K562 (cell line): ENCODE measurements at regions not wholly inside any gene's neighbourhood (a gene's known extent, or its start where the extent isn't known, plus 50 kb on each side); places are given as distances from the start of the nearest gene placed in this dataset.

ENCODE experiments used
- ATAC-seq: fragments of 200-7000 bp; cut with Tn5 transposase; 3 replicates; pipeline ENCODE4 v1.9.1; 2020; ENCODE audit warnings: moderate library complexity
- BruUV-seq: library from RNA; stranded (reverse); fragments of 400-500 nt; replicated peaks from 2 replicates; lab custom pipeline; 2021; lab: Mats Ljungman, UMichigan
- CTCF ChIA-PET: fragments of 300-600 bp; formaldehyde crosslinking; extraction: SDS; loops from one replicate; lab custom pipeline; 2021; ENCODE audit warnings: low intra/inter-chr PET ratio; lab: Yijun Ruan, JAX
- POLR2A ChIA-PET: fragments of 300-600, 350-650 bp; sonication (Branson Sonifier 250); formaldehyde crosslinking; extraction: SDS; loops from one replicate; lab custom pipeline; 2021; ENCODE audit warnings: antibody characterized with exemption, inconsistent platforms; lab: Yijun Ruan, JAX
- DNase-seq, 4 experiments: peaks; one replicate each; pipeline versions ENCODE4 v3.0.0 to v3.0.0-alpha.2; 2011 to 2018; ENCODE audit warnings: low spot score in 3 of 4, mixed read lengths in 3 of 4; ENCODE audit errors: extremely low read depth in 1 of 4
- FAIRE-seq: peaks from 2 replicates; lab custom pipeline; 2011; peaks lifted over from hg19 to GRCh38; lab: Jason Lieb, UNC
- H2AFZ ChIP-seq: 2 replicates; pipeline ENCODE4 v1.6.0; 2011; ENCODE audit warnings: low read depth, low read length, control low read depth, inconsistent platforms
- H3K27ac ChIP-seq: fragments of 200-600 bp; 3 replicates; pipeline ENCODE4 v1.8.0; 2011; ENCODE audit warnings: low read depth, mild to moderate bottlenecking, control low read depth, inconsistent platforms, low read length, moderate library complexity, mixed read lengths; ENCODE audit errors: extremely low read depth
- H3K27me3 ChIP-seq, 2 experiments: fragments of 300-600 bp in 1 of 2; 2 replicates in 1 of 2; 3 replicates in 1 of 2; pipeline versions ENCODE4 v1.6.0 to v1.8.0; 2011; ENCODE audit warnings: inconsistent platforms in 2 of 2, low read length in 2 of 2, mild to moderate bottlenecking in 1 of 2, mixed read lengths in 1 of 2, moderate library complexity in 1 of 2; ENCODE audit not compliant: control insufficient read depth in 2 of 2, insufficient read depth in 2 of 2
- H3K36me3 ChIP-seq: fragments of 300-600 bp; 3 replicates; pipeline ENCODE4 v1.8.0; 2011; ENCODE audit warnings: mild to moderate bottlenecking, low read length, inconsistent platforms; ENCODE audit not compliant: control insufficient read depth, insufficient read depth
- H3K4me1 ChIP-seq, 2 experiments: fragments of 200-600 bp in 1 of 2; replicated peaks in 1 of 2; 2 replicates in 1 of 2; 3 replicates in 1 of 2; pipeline versions ENCODE4 v1.5.1 to v1.8.0; 2011; ENCODE audit warnings: inconsistent platforms in 2 of 2, low read length in 2 of 2, mild to moderate bottlenecking in 1 of 2, mixed read lengths in 1 of 2, moderate library complexity in 1 of 2; ENCODE audit not compliant: control insufficient read depth in 2 of 2, insufficient read depth in 2 of 2
- H3K4me2 ChIP-seq: 2 replicates; pipeline ENCODE4 v1.6.1; 2011; ENCODE audit warnings: low read length, control low read depth, inconsistent platforms, mixed read lengths; ENCODE audit not compliant: insufficient read depth
- H3K4me3 ChIP-seq: fragments of 200-600 bp; sonication (generic), shearing (Covaris generic); 2 replicates; pipeline ENCODE4 v1.5.1; 2016; ENCODE audit warnings: control low read depth, inconsistent platforms
- H3K79me2 ChIP-seq: fragments of 200-600 bp; 3 replicates; pipeline ENCODE4 v1.8.0; 2011; ENCODE audit warnings: low read length, inconsistent platforms; ENCODE audit not compliant: control insufficient read depth, insufficient read depth
- H3K9ac ChIP-seq, 2 experiments: 2 replicates each; pipeline versions ENCODE4 v1.6.0 to v1.6.1; 2011; ENCODE audit warnings: low read depth in 2 of 2, low read length in 2 of 2, control low read depth in 1 of 2, inconsistent platforms in 1 of 2, mild to moderate bottlenecking in 1 of 2, mixed read lengths in 1 of 2; ENCODE audit not compliant: insufficient read depth in 1 of 2
- H3K9me1 ChIP-seq: one replicate; pipeline ENCODE4 v1.6.0; 2011; ENCODE audit warnings: inconsistent platforms, mild to moderate bottlenecking, low read length, moderate library complexity; ENCODE audit not compliant: control insufficient read depth, insufficient read depth
- H3K9me3 ChIP-seq: replicated peaks from 2 replicates; pipeline ENCODE4 v1.5.1; 2011; ENCODE audit warnings: low read depth, low read length, inconsistent platforms; ENCODE audit not compliant: control insufficient read depth, insufficient read depth
- H4K20me1 ChIP-seq: replicated peaks from 2 replicates; pipeline ENCODE4 v1.6.1; 2011; ENCODE audit warnings: low read length, inconsistent platforms, mixed read lengths; ENCODE audit not compliant: control insufficient read depth, insufficient read depth
- COPS2 ChIP-seq: fragments of 450-650 bp; conservative IDR thresholded peaks from 2 replicates; pipeline ENCODE4 v1.6.1; 2016; ENCODE audit warnings: mild to moderate bottlenecking, moderate library complexity
- MBD2 ChIP-seq: sonication (generic); IDR thresholded peaks from 2 replicates; pipeline ENCODE4 v1.6.1; 2016; ENCODE audit warnings: low read depth, borderline replicate concordance
- MYNN ChIP-seq, 2 experiments: sonication (generic); formaldehyde crosslinking in 1 of 2; IDR thresholded peaks; 2 replicates each; pipeline versions ENCODE4 v1.5.0 to v1.6.1; 2016 to 2020; ENCODE audit warnings: antibody characterized with exemption in 1 of 2, missing genetic modification reagents in 1 of 2
- RBFOX2 ChIP-seq: fragments of 200-400 bp; formaldehyde crosslinking; IDR thresholded peaks from 2 replicates; pipeline ENCODE4 v1.6.1; 2017; ENCODE audit warnings: low read depth, mild to moderate bottlenecking, low read length, moderate library complexity
- SOX6 ChIP-seq: fragments of 450-650 bp; IDR thresholded peaks from 2 replicates; pipeline ENCODE4 v1.6.1; 2014; ENCODE audit warnings: mild to moderate bottlenecking
- ZNF253 ChIP-seq: fragments of 250-450 bp; sonication (Bioruptor Pico); conservative IDR thresholded peaks from 2 replicates; pipeline ENCODE4 v1.6.1; 2021; ENCODE audit warnings: mild to moderate bottlenecking
- WGBS: fragments of 100-300 bp; shearing (Covaris generic); methylation state at CpG from one replicate; pipeline ENCODE4 v1.1.6; 2016; ENCODE audit warnings: low coverage, mixed read lengths; ENCODE audit not compliant: insufficient coverage; ENCODE audit errors: missing lambda C conversion rate; 5-methylcytosine and 5-hydroxymethylcytosine counted together
- in situ Hi-C: fragments of 300-500 bp; cut with MboI; formaldehyde crosslinking; loops from 4 replicates; pipeline ENCODE4 v1.15.0; 2018; ENCODE audit warnings: inconsistent platforms, mixed read lengths
- intact Hi-C: fragments of 100-400 bp; cut with micrococcal nuclease; formaldehyde crosslinking; loops from 2 replicates; pipeline ENCODE4 v1.14.2; 2022
- TF ChIP-seq, protein P1 (sequence below): sonication (generic); formaldehyde crosslinking; IDR thresholded peaks from 2 replicates; pipeline ENCODE4 v1.8.1; 2023; ENCODE audit warnings: missing genetic modification reagents, mild to moderate bottlenecking, borderline replicate concordance
- TF ChIP-seq, protein P2 (sequence below): IDR thresholded peaks from 2 replicates; pipeline ENCODE4 v1.6.1; 2016; ENCODE audit warnings: missing genetic modification characterization, missing compliant biosample characterization

DNA sequence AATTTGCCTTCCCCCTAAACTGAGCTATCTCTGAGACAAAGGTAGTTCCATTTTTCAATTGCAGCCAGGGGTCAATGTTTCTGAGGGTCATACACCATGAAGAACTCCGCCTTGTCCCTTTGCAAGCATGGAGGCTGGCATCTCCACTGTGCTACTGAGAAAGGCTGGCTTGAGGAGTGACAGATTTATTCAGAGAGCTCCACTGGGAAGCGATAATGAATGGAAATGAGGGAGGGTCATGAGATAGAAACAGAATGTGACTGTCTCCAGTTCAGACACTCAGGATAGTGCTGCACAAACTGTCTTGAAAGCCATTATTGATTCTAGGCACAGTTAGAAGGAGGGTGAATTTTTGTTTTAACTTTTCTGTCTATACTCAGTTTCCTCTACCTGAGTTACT is 197.5 kb downstream of the ZNF326 start:
- no peak overlapping the region for H3K27ac ChIP-seq
- ChIA-PET CTCF (no interaction called here), POLR2A (interaction anchor here (1.2 kb wide), 1 partner anchor 9 kb away, joined by 3 read pairs; no protein-coding TSS in a partner anchor)
- no TSS peak for BruUV-seq
- no peaks in the 10 kb centered on the region for H4K20me1 ChIP-seq
- no peak overlapping the region for H3K9ac ChIP-seq
- in situ Hi-C loops = no loop called here
- H3K9me3 ChIP-seq = no peaks in the 10 kb centered on the region
- intact Hi-C loops = no loop called here
- FAIRE-seq (no peak), DNase-seq (no peak), ATAC-seq (no peak)
- H3K4me3 ChIP-seq = no peak overlapping the region
- H3K79me2 ChIP-seq = no peaks in the 10 kb centered on the region
- 4% methylated on average over 2 of the region's 2 CpGs for WGBS
- H3K36me3 ChIP-seq = no peaks in the 10 kb centered on the region
- H2AFZ ChIP-seq = no peak overlapping the region
- H3K4me1 ChIP-seq = no peaks in the 10 kb centered on the region
- no peak overlapping the region for H3K4me2 ChIP-seq
- TF ChIP-seq SOX6 = no peak
- no peak for TF ChIP-seq RBFOX2
- TF ChIP-seq, protein P1, sequence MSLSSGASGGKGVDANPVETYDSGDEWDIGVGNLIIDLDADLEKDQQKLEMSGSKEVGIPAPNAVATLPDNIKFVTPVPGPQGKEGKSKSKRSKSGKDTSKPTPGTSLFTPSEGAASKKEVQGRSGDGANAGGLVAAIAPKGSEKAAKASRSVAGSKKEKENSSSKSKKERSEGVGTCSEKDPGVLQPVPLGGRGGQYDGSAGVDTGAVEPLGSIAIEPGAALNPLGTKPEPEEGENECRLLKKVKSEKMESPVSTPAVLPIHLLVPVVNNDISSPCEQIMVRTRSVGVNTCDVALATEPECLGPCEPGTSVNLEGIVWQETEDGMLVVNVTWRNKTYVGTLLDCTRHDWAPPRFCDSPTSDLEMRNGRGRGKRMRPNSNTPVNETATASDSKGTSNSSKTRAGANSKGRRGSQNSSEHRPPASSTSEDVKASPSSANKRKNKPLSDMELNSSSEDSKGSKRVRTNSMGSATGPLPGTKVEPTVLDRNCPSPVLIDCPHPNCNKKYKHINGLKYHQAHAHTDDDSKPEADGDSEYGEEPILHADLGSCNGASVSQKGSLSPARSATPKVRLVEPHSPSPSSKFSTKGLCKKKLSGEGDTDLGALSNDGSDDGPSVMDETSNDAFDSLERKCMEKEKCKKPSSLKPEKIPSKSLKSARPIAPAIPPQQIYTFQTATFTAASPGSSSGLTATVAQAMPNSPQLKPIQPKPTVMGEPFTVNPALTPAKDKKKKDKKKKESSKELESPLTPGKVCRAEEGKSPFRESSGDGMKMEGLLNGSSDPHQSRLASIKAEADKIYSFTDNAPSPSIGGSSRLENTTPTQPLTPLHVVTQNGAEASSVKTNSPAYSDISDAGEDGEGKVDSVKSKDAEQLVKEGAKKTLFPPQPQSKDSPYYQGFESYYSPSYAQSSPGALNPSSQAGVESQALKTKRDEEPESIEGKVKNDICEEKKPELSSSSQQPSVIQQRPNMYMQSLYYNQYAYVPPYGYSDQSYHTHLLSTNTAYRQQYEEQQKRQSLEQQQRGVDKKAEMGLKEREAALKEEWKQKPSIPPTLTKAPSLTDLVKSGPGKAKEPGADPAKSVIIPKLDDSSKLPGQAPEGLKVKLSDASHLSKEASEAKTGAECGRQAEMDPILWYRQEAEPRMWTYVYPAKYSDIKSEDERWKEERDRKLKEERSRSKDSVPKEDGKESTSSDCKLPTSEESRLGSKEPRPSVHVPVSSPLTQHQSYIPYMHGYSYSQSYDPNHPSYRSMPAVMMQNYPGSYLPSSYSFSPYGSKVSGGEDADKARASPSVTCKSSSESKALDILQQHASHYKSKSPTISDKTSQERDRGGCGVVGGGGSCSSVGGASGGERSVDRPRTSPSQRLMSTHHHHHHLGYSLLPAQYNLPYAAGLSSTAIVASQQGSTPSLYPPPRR (CRISPR knock-in tag) = no peak
- TF ChIP-seq MYNN (IDR thresholded peaks at IDR 0.05) = no peak
- TF ChIP-seq MYNN (CRISPR knock-in tag; IDR thresholded peaks at IDR 0.05) = no peak
- no peak for TF ChIP-seq MBD2
- TF ChIP-seq, protein P2, sequence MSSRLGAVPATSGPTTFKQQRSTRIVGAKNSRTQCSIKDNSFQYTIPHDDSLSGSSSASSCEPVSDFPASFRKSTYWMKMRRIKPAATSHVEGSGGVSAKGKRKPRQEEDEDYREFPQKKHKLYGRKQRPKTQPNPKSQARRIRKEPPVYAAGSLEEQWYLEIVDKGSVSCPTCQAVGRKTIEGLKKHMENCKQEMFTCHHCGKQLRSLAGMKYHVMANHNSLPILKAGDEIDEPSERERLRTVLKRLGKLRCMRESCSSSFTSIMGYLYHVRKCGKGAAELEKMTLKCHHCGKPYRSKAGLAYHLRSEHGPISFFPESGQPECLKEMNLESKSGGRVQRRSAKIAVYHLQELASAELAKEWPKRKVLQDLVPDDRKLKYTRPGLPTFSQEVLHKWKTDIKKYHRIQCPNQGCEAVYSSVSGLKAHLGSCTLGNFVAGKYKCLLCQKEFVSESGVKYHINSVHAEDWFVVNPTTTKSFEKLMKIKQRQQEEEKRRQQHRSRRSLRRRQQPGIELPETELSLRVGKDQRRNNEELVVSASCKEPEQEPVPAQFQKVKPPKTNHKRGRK = no peak
- no peak for TF ChIP-seq ZNF253 (CRISPR knock-in tag)
- no peak for TF ChIP-seq COPS2
- H3K9me1 ChIP-seq = no peaks in the 10 kb centered on the region
- H3K27me3 ChIP-seq = peaks cover 0 to 8% of the 10 kb centered on the region in 2 experiments; a peak in 3 of 5 replicates
